ENCODE measurements at regions not wholly inside any gene's neighbourhood (a gene's known extent, or its start where the extent isn't known, plus 50 kb on each side); places are given as distances from the start of the nearest gene placed in this dataset.

- no peak for TF ChIP-seq POLR2A (IDR thresholded peaks at IDR 0.05)
- TF ChIP-seq CTCF (IDR thresholded peaks at IDR 0.05), result no peak
These were observed 343.7 kb upstream of the KCNN2 start for GRCh38 chr5:114018186-114018585.
